OCI-LY1 (cell line): ENCODE measurements at regions not wholly inside any gene's neighbourhood (a gene's known extent, or its start where the extent isn't known, plus 50 kb on each side); places are given as distances from the start of the nearest gene placed in this dataset.

Experiments
- H2AFZ ChIP-seq: fragments of 200-600 bp; sonication (generic), shearing (Covaris generic); 2 replicates; pipeline ENCODE4 v1.6.0; 2014; ENCODE audit warnings: antibody characterized with exemption, mild to moderate bottlenecking, low read length
- H3F3A ChIP-seq: fragments of 200-600 bp; sonication (generic), shearing (Covaris generic); 2 replicates; pipeline ENCODE4 v1.6.0; 2014; ENCODE audit warnings: mild to moderate bottlenecking, antibody characterized with exemption, low read length, moderate library complexity; ENCODE audit not compliant: insufficient read depth
- H3K27ac ChIP-seq: fragments of 200-600 bp; sonication (generic); 2 replicates; pipeline ENCODE4 v1.5.1; 2014; ENCODE audit warnings: low read length, mixed run types, mild to moderate bottlenecking, low read depth; ENCODE audit not compliant: poor library complexity, severe bottlenecking
- H3K27me3 ChIP-seq: fragments of 200-600 bp; sonication (generic); 2 replicates; pipeline ENCODE4 v1.6.0; 2014; ENCODE audit warnings: antibody characterized with exemption, mild to moderate bottlenecking, low read length, moderate library complexity; ENCODE audit not compliant: insufficient read depth
- H3K36me3 ChIP-seq: fragments of 200-600 bp; sonication (generic); 2 replicates; pipeline ENCODE4 v1.6.1; 2014; ENCODE audit warnings: mild to moderate bottlenecking, antibody characterized with exemption, low read length, moderate library complexity, mixed read lengths; ENCODE audit not compliant: insufficient read depth
- H3K4me1 ChIP-seq: fragments of 200-600 bp; sonication (generic); 2 replicates; pipeline ENCODE4 v1.5.1; 2014; ENCODE audit warnings: mild to moderate bottlenecking, low read length, moderate library complexity; ENCODE audit not compliant: insufficient read depth, severe bottlenecking
- H3K4me2 ChIP-seq: fragments of 200-600 bp; sonication (generic), shearing (Covaris generic); 2 replicates; pipeline ENCODE4 v1.6.1; 2014; ENCODE audit warnings: low read length
- H3K4me3 ChIP-seq: fragments of 200-600 bp; sonication (generic); 2 replicates; pipeline ENCODE4 v1.5.1; 2014; ENCODE audit warnings: low read length, low read depth, mild to moderate bottlenecking, mixed read lengths; ENCODE audit not compliant: poor library complexity, severe bottlenecking
- H3K79me2 ChIP-seq: fragments of 200-600 bp; shearing (Covaris generic); 2 replicates; pipeline ENCODE4 v1.6.1; 2016; ENCODE audit warnings: mixed run types, low read length, mixed read lengths; ENCODE audit not compliant: insufficient read depth
- H3K9ac ChIP-seq: fragments of 200-600 bp; sonication (generic), shearing (Covaris generic); 2 replicates; pipeline ENCODE4 v1.6.1; 2014; ENCODE audit warnings: mild to moderate bottlenecking, low read length, mixed read lengths
- H3K9me2 ChIP-seq: fragments of 200-600 bp; sonication (generic), shearing (Covaris generic); 2 replicates; pipeline ENCODE4 v1.6.1; 2014; ENCODE audit warnings: low read depth, mild to moderate bottlenecking, low read length, mixed read lengths
- H3K9me3 ChIP-seq: fragments of 200-600 bp; shearing (Covaris generic); 2 replicates; pipeline ENCODE4 v1.6.1; 2014; ENCODE audit warnings: low read length, mixed read lengths
- H4K20me1 ChIP-seq: fragments of 200-600 bp; sonication (generic), shearing (Covaris generic); 2 replicates; pipeline ENCODE4 v1.6.0; 2016; ENCODE audit warnings: mild to moderate bottlenecking, low read length; ENCODE audit not compliant: insufficient read depth
- EZH2 ChIP-seq: fragments of 200-600 bp; sonication (generic), shearing (Covaris generic); IDR thresholded peaks from 2 replicates; pipeline ENCODE4 v1.8.0; 2017; ENCODE audit warnings: borderline replicate concordance, mixed run types, mild to moderate bottlenecking, antibody characterized with exemption, low read length, moderate library complexity, mixed read lengths
- TF ChIP-seq, protein P1 (sequence below): fragments of 200-600 bp; sonication (generic), shearing (Covaris generic); IDR thresholded peaks from 2 replicates; pipeline ENCODE4 v1.5.1; 2017; ENCODE audit warnings: mild to moderate bottlenecking, antibody characterized with exemption, low read length, moderate library complexity, mixed read lengths

- no peaks in the 10 kb centered on the region for H3K27me3 ChIP-seq
- H3K4me3 ChIP-seq = no peak overlapping the region
- H3K4me2 ChIP-seq = no peak overlapping the region
- no peaks in the 10 kb centered on the region for H3K79me2 ChIP-seq
- H3F3A ChIP-seq = no peaks in the 10 kb centered on the region
- no peaks in the 10 kb centered on the region for H3K4me1 ChIP-seq
- H3K9me3 ChIP-seq = no peaks in the 10 kb centered on the region
- no peak overlapping the region for H3K9ac ChIP-seq
- no peaks in the 10 kb centered on the region for H4K20me1 ChIP-seq
- H3K9me2 ChIP-seq = no peaks in the 10 kb centered on the region
- no peak overlapping the region for H3K27ac ChIP-seq
- no peak overlapping the region for H2AFZ ChIP-seq
- TF ChIP-seq EZH2 = no peak
- TF ChIP-seq, protein P1, sequence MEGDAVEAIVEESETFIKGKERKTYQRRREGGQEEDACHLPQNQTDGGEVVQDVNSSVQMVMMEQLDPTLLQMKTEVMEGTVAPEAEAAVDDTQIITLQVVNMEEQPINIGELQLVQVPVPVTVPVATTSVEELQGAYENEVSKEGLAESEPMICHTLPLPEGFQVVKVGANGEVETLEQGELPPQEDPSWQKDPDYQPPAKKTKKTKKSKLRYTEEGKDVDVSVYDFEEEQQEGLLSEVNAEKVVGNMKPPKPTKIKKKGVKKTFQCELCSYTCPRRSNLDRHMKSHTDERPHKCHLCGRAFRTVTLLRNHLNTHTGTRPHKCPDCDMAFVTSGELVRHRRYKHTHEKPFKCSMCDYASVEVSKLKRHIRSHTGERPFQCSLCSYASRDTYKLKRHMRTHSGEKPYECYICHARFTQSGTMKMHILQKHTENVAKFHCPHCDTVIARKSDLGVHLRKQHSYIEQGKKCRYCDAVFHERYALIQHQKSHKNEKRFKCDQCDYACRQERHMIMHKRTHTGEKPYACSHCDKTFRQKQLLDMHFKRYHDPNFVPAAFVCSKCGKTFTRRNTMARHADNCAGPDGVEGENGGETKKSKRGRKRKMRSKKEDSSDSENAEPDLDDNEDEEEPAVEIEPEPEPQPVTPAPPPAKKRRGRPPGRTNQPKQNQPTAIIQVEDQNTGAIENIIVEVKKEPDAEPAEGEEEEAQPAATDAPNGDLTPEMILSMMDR = no peak
- no peaks in the 10 kb centered on the region for H3K36me3 ChIP-seq
Measured at GRCh38 chr5:18379189-18379588, 744.9 kb downstream of the TAF11L14 start.

DNA sequence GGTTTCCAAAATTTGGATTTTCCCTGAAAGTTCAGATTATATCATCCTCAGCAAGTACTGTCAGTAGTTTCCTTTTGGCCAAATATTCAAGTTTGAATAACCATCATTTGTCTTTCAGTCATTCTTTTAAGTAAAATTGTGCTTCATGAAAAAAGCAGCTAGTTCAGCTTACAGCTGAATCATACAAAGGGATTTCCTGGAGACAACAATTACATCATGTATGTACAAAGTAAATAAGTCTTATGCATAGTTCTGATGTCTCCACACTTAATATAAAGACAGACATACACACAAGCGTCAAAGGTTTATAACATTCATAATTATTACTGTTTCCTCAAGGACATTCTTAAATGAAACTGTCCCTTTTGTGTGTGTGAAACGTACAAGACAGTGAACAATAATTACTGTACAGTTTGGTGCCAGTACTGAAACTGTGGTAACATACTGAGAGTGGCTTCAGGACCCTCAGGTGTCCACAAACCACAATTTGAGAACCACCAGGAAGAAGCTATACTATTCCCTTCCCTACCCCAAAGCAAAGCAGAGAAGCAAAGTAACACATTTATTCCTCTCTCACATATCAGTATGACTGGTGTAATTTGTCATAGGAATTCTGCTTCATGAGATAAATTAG, 746.6 kb downstream of the TAF11L14 start:
- Histone ChIP-seq H3K9ac (no peak overlapping the region), H3K36me3 (no peaks in the 10 kb centered on the region), H3K9me3 (no peaks in the 10 kb centered on the region), H3K9me2 (no peaks in the 10 kb centered on the region), H3K27me3 (no peaks in the 10 kb centered on the region), H3K79me2 (no peaks in the 10 kb centered on the region), H3F3A (no peaks in the 10 kb centered on the region), H3K4me3 (no peak overlapping the region), H2AFZ (no peak overlapping the region), H3K4me1 (no peaks in the 10 kb centered on the region), H3K4me2 (no peak overlapping the region), H4K20me1 (no peaks in the 10 kb centered on the region), H3K27ac (no peak overlapping the region)
- TF ChIP-seq, protein P1 = no peak
- no peak for TF ChIP-seq EZH2

DNA sequence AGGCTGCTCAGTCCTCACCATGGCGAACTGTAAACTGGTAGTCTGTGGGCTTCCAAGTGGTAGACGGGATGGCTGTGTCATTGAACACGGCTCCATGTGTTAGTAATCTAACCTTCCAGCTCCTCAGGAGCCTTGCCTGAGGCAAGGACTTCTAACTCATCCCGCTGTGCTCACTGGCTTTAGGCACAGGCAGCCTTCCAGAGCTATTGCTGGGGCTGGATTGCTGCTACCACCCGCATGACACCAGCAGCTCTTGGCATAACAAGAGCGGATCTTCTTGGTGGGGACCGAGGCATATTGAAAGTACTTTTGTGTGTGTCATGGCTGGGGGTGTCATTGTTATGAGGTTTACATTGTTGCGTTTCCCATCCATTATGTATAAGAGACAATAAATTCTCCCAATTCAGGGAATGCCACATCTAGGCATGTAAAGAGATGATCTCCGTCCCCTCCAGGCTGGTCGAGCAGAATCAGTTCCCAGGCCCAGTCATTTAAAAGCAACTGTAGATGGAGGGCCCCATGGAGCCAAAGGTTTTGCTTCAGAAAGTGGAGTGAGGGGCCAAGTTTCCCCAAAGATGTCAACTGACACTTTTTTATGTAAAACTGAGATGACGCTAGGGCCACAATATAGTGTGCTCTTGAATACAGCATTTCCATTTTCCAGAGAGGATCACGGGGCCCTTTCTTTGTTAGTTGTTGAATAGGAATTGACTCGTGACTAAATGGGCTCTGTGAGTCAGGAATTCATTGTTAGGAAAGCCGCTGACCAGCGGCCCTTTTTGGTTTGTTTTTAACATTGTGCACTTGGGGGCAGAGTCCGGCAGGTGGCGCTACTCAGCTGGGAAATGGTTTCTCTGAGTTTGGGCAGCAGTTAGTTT, 759.5 kb downstream of the TAF11L14 start:
- H3K4me3 ChIP-seq = no peak overlapping the region
- no peak overlapping the region for H3K4me2 ChIP-seq
- TF ChIP-seq, protein P1 = peak; percentile 76
- TF ChIP-seq EZH2 = no peak
- H3K9me3 ChIP-seq = no peaks in the 10 kb centered on the region
- no peaks in the 10 kb centered on the region for H3K79me2 ChIP-seq
- H2AFZ ChIP-seq = no peak overlapping the region
- no peak overlapping the region for H3K27ac ChIP-seq
- H3K9ac ChIP-seq = no peak overlapping the region
- no peaks in the 10 kb centered on the region for H3K9me2 ChIP-seq
- no peaks in the 10 kb centered on the region for H3K4me1 ChIP-seq
- no peaks in the 10 kb centered on the region for H3K36me3 ChIP-seq
- no peaks in the 10 kb centered on the region for H4K20me1 ChIP-seq
- no peaks in the 10 kb centered on the region for H3F3A ChIP-seq
- no peaks in the 10 kb centered on the region for H3K27me3 ChIP-seq
